GM18505 (cell line): ENCODE measurements at regions not wholly inside any gene's neighbourhood (a gene's known extent, or its start where the extent isn't known, plus 50 kb on each side); places are given as distances from the start of the nearest gene placed in this dataset.
"Not testable (repeated sequence)": the region's sequence is repeated elsewhere in the genome, so short reads cannot be mapped to it uniquely, and the experiment has no call there.

Experiments used
- ATAC-seq: cut with Tn5 transposase; IDR thresholded peaks from one replicate; pipeline ENCODE4 v1.9.1; 2021; ENCODE audit not compliant: unreplicated experiment
- POLR2A ChIP-seq: IDR thresholded peaks from 4 replicates; pipeline ENCODE4 v1.6.1; 2011; ENCODE audit warnings: borderline replicate concordance; ENCODE audit not compliant: insufficient read depth, insufficient read length; ENCODE audit errors: extremely low read depth

- no peak for ATAC-seq
These were observed 620.9 kb downstream of the ZWINT start for GRCh38 chr10:55740110-55740509.

DNA sequence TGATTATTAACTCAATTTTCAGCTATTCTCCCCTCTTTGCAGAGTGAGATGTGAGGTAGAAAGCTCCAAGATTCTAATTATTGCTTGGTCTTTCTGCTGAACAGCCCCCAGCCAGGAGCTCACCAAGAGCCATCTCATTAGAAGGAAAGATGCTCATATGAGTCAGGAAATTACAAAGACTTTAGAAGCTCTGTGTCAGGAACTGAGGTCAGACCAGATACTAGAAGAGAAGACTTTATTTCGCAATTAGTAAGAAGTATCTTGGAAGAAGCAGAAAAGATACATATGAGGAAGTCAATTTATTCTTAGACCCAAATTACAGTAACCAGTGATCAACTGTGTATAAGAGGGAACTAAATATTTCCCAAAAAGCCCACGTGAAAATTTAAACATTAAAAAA is 626.9 kb downstream of the ZWINT start:
- ATAC-seq = no peak
- no peak for TF ChIP-seq POLR2A

More at GRCh38 chr10:55740110-55740509, 620.9 kb downstream of the ZWINT start:
- no peak for TF ChIP-seq POLR2A

DNA sequence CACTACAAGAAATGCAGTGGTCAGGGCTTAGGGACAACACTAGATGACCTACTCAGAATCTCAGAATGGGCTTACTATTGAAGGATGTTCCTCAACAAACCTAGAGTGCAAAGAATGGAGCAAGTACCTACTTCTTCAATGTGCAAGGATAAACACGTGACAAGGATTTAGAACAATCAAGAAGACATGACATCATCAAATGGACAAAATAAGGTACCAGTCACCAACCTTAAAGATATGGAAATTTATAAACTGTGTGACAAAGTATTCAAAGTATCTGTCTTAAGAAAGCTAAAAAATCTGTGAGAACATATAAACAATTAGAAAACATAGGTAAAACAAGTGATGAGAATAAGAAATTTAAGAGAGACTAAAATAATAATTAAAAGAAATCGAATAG is 656.1 kb downstream of the ZWINT start:
- ATAC-seq = no peak
- no peak for TF ChIP-seq POLR2A

- no peak for TF ChIP-seq POLR2A
- no peak for ATAC-seq
These were observed 692.6 kb downstream of the ZWINT start for GRCh38 chr10:55668326-55668922.

DNA sequence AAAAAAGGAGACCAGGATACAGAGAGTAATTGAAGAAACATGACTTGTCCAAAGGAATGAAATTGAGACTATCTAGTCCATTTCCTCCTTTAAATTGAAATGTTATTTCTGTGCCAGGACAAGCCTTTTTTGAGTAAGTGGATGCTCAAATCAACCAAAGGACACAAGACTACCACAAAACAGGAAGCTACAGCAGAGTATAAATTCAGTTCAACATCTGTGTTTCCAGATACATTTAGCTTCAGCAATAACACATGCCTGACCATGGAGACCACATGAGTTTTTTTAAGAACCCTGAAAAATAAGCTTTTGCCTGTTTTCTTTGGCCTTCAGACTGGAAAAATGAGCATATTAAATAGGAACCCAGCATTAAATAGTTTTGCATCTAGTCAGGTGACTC is 707.5 kb downstream of the ZWINT start:
- TF ChIP-seq POLR2A = no peak
- ATAC-seq = no peak

DNA sequence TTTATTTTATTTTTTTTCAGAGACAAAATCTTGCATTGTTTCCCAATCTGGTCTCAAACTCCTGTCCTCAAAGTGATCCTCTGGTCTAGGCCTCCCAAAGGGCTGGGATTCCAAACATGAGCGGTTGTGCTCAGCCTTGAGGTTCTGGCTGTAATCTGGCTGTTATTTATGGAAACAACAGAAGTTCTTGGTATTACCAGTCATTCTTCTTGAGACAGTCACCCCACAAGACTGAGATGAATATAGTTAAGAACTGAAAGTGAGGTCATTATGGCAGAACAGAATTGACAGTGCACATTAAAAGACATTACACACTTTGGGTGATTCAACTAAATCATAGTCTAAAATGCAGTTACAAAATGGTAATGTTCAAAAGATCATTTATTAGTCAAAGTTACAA is 719.5 kb downstream of the ZWINT start:
- peak; percentile 76 for ATAC-seq
- TF ChIP-seq POLR2A = no peak

GRCh38 chr10:55631071-55631654 is 729.9 kb downstream of the ZWINT start:
- ATAC-seq = peak; percentile 98
- TF ChIP-seq POLR2A = no peak

DNA sequence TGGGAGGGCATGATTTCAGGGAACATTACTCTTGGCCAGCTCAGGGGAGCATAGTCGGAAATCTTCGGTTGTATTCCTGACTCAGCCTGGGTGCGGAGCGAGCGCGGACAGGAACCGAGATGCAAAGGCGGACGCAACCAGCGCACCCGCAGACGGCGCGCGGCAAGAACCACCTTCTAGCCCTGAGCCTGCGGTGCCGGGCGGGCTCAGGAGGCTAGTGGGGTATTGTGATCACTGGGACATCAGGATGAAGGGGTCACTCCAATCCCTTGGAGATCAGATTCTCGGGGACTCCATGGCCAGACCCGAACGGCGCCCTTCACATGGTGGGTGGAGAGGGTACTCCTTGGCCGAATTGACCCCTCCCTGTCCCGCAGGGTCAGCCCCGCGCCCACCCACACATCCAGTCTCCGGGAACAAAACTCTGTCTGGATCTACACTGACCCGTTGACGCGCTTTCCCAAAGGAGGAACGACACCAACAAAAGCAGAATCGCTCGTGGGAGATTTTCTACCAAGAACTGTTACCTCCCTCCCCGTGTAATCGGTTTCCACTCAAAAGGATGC is 730.5 kb downstream of the ZWINT start:
- ATAC-seq = no peak
- no peak for TF ChIP-seq POLR2A

- ATAC-seq = peak; percentile 44
These were observed 731.1 kb downstream of the ZWINT start for GRCh38 chr10:55629793-55630490.

DNA sequence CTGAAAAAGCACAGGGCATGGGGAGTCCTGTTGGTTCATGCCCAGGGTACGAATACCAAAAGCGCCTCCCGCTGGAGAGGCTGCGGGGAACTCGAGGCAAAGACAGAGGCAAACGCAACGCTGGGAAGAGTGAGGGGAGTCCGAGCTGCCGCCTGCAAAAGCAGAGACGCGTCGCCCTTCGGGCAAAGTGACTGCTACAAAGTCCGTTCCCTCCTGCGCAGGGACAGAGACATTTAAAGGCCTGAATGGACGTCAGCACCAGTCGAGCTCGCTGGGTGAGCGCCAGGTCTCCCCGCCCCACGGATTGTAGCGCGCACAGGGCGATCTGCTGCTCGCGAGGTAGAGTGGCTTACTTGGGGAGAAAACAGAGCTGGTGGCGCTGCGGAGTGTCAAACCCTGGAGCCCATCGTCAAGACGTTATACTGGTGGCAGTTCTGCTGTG is 732.8 kb downstream of the ZWINT start:
- ATAC-seq = no peak
- TF ChIP-seq POLR2A = no peak

More at GRCh38 chr10:55629793-55630490, 731.1 kb downstream of the ZWINT start:
- no peak for TF ChIP-seq POLR2A

DNA sequence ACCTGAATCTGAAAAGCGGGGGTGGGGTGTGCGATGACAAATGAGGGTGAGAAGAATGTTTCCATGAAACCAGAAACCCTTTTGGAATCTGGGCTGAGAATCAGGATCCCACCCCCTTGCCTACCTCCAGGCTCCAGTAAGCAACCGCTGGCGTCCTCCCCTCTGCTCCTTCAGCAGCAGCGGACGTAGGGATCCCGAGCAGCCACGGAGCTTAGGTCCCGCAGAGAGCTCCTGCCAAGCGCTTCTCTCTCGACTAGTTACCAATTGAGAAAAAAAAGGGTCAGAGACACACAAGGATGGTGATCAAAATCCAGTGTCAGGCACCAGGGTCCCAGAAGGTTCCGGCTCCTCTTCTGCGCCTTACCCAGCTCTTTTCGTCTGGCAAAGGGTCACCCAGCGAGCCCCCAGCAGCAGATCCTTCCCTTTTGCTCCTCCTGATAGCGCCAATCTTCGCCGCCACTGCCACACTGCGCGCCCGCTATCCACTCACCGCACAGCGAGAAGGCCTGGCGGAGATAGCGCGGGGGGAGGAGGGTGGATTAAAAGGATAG is 733.5 kb downstream of the ZWINT start:
- no peak for TF ChIP-seq POLR2A

GRCh38 chr10:55601690-55602478 is 759.2 kb downstream of the ZWINT start:
- ATAC-seq = not testable (repeated sequence)

More for the DNA sequence above, 733.5 kb downstream of the ZWINT start:
- ATAC-seq = no peak

DNA sequence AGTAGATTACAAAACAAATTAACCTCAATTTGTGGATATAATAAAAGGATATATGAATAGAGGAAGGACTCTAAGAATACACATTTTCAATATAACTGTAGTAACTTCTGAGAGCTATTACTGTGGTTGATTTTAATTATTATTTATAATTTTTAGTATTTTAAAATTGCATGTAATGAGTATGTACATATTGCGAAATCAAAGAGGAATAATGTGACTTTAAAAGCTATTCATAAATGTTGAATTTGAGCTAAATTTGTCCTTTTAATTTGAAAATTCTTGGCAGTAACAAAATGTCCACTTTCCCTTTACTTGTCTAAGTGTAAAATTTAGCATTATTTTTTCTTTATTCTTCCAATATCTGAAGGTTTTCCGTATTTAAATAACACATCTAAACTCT is 750.6 kb upstream of the PCDH15 start:
- no peak for TF ChIP-seq POLR2A
- no peak for ATAC-seq
